IMR-90 (cell line): ENCODE measurements at regions not wholly inside any gene's neighbourhood (a gene's known extent, or its start where the extent isn't known, plus 50 kb on each side); places are given as distances from the start of the nearest gene placed in this dataset.

Source experiments
- ATAC-seq: fragments of 200-7000 bp; cut with Tn5 transposase; 2 replicates; pipeline ENCODE4 v1.9.1; 2020; ENCODE audit warnings: low read depth, mild to moderate bottlenecking, moderate library complexity
- BruUV-seq: library from RNA; stranded (reverse); fragments of 400-500 nt; replicated peaks from 2 replicates; lab custom pipeline; 2021; lab: Mats Ljungman, UMichigan
- CTCF ChIA-PET: fragments of 300-600 bp; formaldehyde crosslinking; extraction: SDS; loops from one replicate; lab custom pipeline; 2021; ENCODE audit warnings: antibody characterized with exemption; lab: Yijun Ruan, JAX
- POLR2A ChIA-PET: fragments of 300-600 bp; sonication (Branson Sonifier 250); formaldehyde crosslinking; loops from one replicate; lab custom pipeline; 2022; ENCODE audit warnings: antibody characterized with exemption; ENCODE audit not compliant: unreplicated experiment; lab: Charles Lee
- DNase-seq: peaks from one replicate; pipeline ENCODE4 v3.0.0; 2013
- H2AFZ ChIP-seq: replicated peaks from 2 replicates; pipeline ENCODE3; 2013; ENCODE audit warnings: low read length, mild to moderate bottlenecking; ENCODE audit not compliant: poor library complexity
- H2AK5ac ChIP-seq: 2 replicates; pipeline ENCODE4 v1.6.1; 2013; ENCODE audit warnings: low read depth, low read length, inconsistent platforms
- H2AK9ac ChIP-seq: replicated peaks from 2 replicates; pipeline ENCODE3; 2013; ENCODE audit warnings: mild to moderate bottlenecking, low read depth, low read length, moderate library complexity; ENCODE audit not compliant: poor library complexity
- H2BK120ac ChIP-seq: 2 replicates; pipeline ENCODE4 v1.6.1; 2013; ENCODE audit warnings: low read depth, low read length, inconsistent platforms
- H2BK15ac ChIP-seq: 3 replicates; pipeline ENCODE4 v1.6.1; 2013; ENCODE audit warnings: low read depth, low read length, inconsistent platforms
- H2BK20ac ChIP-seq: 2 replicates; pipeline ENCODE4 v1.6.1; 2013; ENCODE audit warnings: low read depth, mild to moderate bottlenecking, inconsistent platforms, low read length, moderate library complexity
- H2BK5ac ChIP-seq: 2 replicates; pipeline ENCODE4 v1.6.1; 2013; ENCODE audit warnings: mild to moderate bottlenecking, low read depth, low read length, inconsistent platforms; ENCODE audit not compliant: poor library complexity, severe bottlenecking
- H3K14ac ChIP-seq: replicated peaks from 2 replicates; pipeline ENCODE4 v1.6.1; 2013; ENCODE audit warnings: low read depth, low read length, inconsistent platforms
- H3K18ac ChIP-seq: 2 replicates; pipeline ENCODE4 v1.6.1; 2013; ENCODE audit warnings: low read depth, low read length, control low read depth
- H3K23ac ChIP-seq: 2 replicates; pipeline ENCODE4 v1.6.1; 2013; ENCODE audit warnings: low read depth, low read length, inconsistent platforms
- H3K27ac ChIP-seq: 2 replicates; pipeline ENCODE4 v1.5.1; 2013; ENCODE audit warnings: mild to moderate bottlenecking, control low read depth, low read length; ENCODE audit not compliant: insufficient read depth
- H3K27me3 ChIP-seq: 2 replicates; pipeline ENCODE4 v1.6.1; 2013; ENCODE audit warnings: low read length; ENCODE audit not compliant: control insufficient read depth, insufficient read depth
- H3K36me3 ChIP-seq: 2 replicates; pipeline ENCODE4 v1.6.1; 2013; ENCODE audit warnings: low read length, mixed read lengths; ENCODE audit not compliant: control insufficient read depth, insufficient read depth
- H3K4ac ChIP-seq: 2 replicates; pipeline ENCODE4 v1.6.1; 2013; ENCODE audit warnings: low read depth, low read length, inconsistent platforms
- H3K4me1 ChIP-seq: 2 replicates; pipeline ENCODE4 v1.6.1; 2013; ENCODE audit warnings: low read length, mixed read lengths; ENCODE audit not compliant: control insufficient read depth, insufficient read depth
- H3K4me2 ChIP-seq: 2 replicates; pipeline ENCODE4 v1.6.1; 2013; ENCODE audit warnings: low read depth, mild to moderate bottlenecking, control low read depth, low read length, moderate library complexity
- H3K4me3 ChIP-seq: 2 replicates; pipeline ENCODE4 v1.5.1; 2013; ENCODE audit warnings: low read depth, mild to moderate bottlenecking, control low read depth, low read length, moderate library complexity; ENCODE audit not compliant: insufficient read depth
- H3K56ac ChIP-seq: 2 replicates; pipeline ENCODE4 v1.6.1; 2013; ENCODE audit warnings: low read length, inconsistent platforms; ENCODE audit not compliant: insufficient read depth; ENCODE audit errors: extremely low read depth
- H3K79me1 ChIP-seq, 2 experiments: 2 replicates each; pipeline ENCODE4 v1.6.1; 2013; ENCODE audit warnings: low read length in 2 of 2, inconsistent platforms in 1 of 2, low read depth in 1 of 2
- H3K9ac ChIP-seq: 2 replicates; pipeline ENCODE4 v1.6.1; 2013; ENCODE audit warnings: low read depth, low read length, control low read depth
- H3K9me1 ChIP-seq: 2 replicates; pipeline ENCODE4 v1.6.1; 2013; ENCODE audit warnings: low read length, inconsistent platforms; ENCODE audit not compliant: insufficient read depth
- H3K9me3 ChIP-seq: 2 replicates; pipeline ENCODE4 v1.6.1; 2013; ENCODE audit warnings: low read length; ENCODE audit not compliant: control insufficient read depth, insufficient read depth
- H4K20me1 ChIP-seq: 2 replicates; pipeline ENCODE4 v1.6.1; 2013; ENCODE audit warnings: low read length, inconsistent platforms; ENCODE audit not compliant: insufficient read depth
- H4K5ac ChIP-seq: 2 replicates; pipeline ENCODE4 v1.6.1; 2013; ENCODE audit warnings: mild to moderate bottlenecking, low read depth, low read length, control low read depth
- H4K8ac ChIP-seq, 2 experiments: 2 replicates each; pipeline ENCODE4 v1.6.1; 2013; ENCODE audit warnings: low read depth in 2 of 2, low read length in 2 of 2, control low read depth in 1 of 2, inconsistent platforms in 1 of 2
- H4K91ac ChIP-seq: 2 replicates; pipeline ENCODE4 v1.6.1; 2013; ENCODE audit warnings: low read depth, low read length, inconsistent platforms; ENCODE audit not compliant: insufficient read depth
- MAZ ChIP-seq: IDR thresholded peaks from 2 replicates; pipeline ENCODE4 v1.6.1; 2012; ENCODE audit warnings: low read depth, mild to moderate bottlenecking, low read length, improper control_type of control experiment, moderate library complexity, borderline replicate concordance
- POLR2A ChIP-seq: IDR thresholded peaks from 2 replicates; pipeline ENCODE4 v1.6.1; 2012; ENCODE audit warnings: mild to moderate bottlenecking, low read depth, low read length
- WGBS, 2 experiments: methylation state at CpG; one replicate each; pipeline versions ENCODE4 v1.1.5 to v1.1.7; 2013; ENCODE audit warnings: missing lambda C conversion rate in 2 of 2; ENCODE audit not compliant: insufficient read length in 1 of 2; ENCODE audit errors: extremely low coverage in 2 of 2; 5-methylcytosine and 5-hydroxymethylcytosine counted together
- dilution Hi-C: fragments of 300-500 bp; cut with HindIII; formaldehyde crosslinking; loops from one replicate; pipeline ENCODE4 v1.14.3; 2018; ENCODE audit warnings: low sequenced_read_pairs; ENCODE audit not compliant: unreplicated experiment
- in situ Hi-C: fragments of 300-500 bp; cut with MboI; formaldehyde crosslinking; loops from 3 replicates; pipeline ENCODE4 v1.14.3; 2019; ENCODE audit warnings: low sequenced_read_pairs, inconsistent platforms, mixed read lengths
- intact Hi-C: fragments of 100-400 bp; cut with micrococcal nuclease; formaldehyde crosslinking; loops from 2 replicates; pipeline ENCODE4 v1.10.0; 2022

- intact Hi-C loops (no loop called here), dilution Hi-C loops (no loop called here), in situ Hi-C loops (no loop called here)
- Histone ChIP-seq H3K4ac (peak overlapping the region; percentile 22; the same call in 1 of the 2 replicates), H3K56ac (no peak overlapping the region), H3K4me1 (peaks cover 9% of the 10 kb centered on the region; the same call in 1 of the 2 replicates), H3K27me3 (peaks cover 7% of the 10 kb centered on the region; the same call in 1 of the 2 replicates), H2AK9ac (peak overlapping the region; percentile 80), H4K5ac (no peak overlapping the region), H2BK20ac (no peak overlapping the region), H2BK5ac (no peak overlapping the region), H3K14ac (no peak overlapping the region), H3K9me1 (no peaks in the 10 kb centered on the region), H2AFZ (peak overlapping the region; percentile 26), H4K8ac (no peak overlapping the region), H3K4me2 (no peak overlapping the region), H3K79me1 (no peaks in the 10 kb centered on the region), H3K9ac (no peak overlapping the region), H3K9me3 (no peaks in the 10 kb centered on the region), H3K23ac (no peak overlapping the region), H4K20me1 (no peaks in the 10 kb centered on the region), H3K4me3 (no peak overlapping the region), H2AK5ac (no peak overlapping the region), H3K27ac (no peak overlapping the region), H4K91ac (no peak overlapping the region), H2BK120ac (no peak overlapping the region), H3K36me3 (no peaks in the 10 kb centered on the region), H3K18ac (no peak overlapping the region), H2BK15ac (no peak overlapping the region)
- POLR2A ChIA-PET, result interaction anchor here (0.7 kb wide), 1 partner anchor 114 kb away, joined by 14 read pairs; no protein-coding TSS in a partner anchor
- peak; percentile 29 for DNase-seq
- 76% methylated on average over 4 of the region's 19 CpGs; no CpG with 5 or more reads in 1 of the 2 experiments for WGBS, 2 experiments
- TF ChIP-seq POLR2A, result no peak
- 0 out of 2 replicates have a peak, but pooled peaks have one; percentile 10 for TF ChIP-seq MAZ
- no peak for ATAC-seq
- CTCF ChIA-PET, result interaction anchor here (0.6 to 2.8 kb wide), 7 partner anchors 10 to 320 kb away, joined by 3 to 13 read pairs (median 3); no protein-coding TSS in a partner anchor
- no TSS peak for BruUV-seq
These were observed 73.9 kb upstream of the TAF1B start for GRCh38 chr2:9769171-9770005.
